Uterus (tissue), 2 donors: ENCODE measurements at regions not wholly inside any gene's neighbourhood (a gene's known extent, or its start where the extent isn't known, plus 50 kb on each side); places are given as distances from the start of the nearest gene placed in this dataset.

Experiments
- POLR2A ChIP-seq, 2 donors: fragments of 450-650 bp; IDR thresholded peaks; one replicate each; pipeline ENCODE4 v1.6.1; 2016; ENCODE audit warnings: antibody characterized with exemption in 2 of 2, mild to moderate bottlenecking in 1 of 2, moderate library complexity in 1 of 2
- TF ChIP-seq, protein P1 (sequence below), 4 experiments: fragments of 200-600 bp in 2 of 4; fragments of 450-650 bp in 2 of 4; sonication (generic) in 2 of 4; IDR thresholded peaks; one replicate each; pipeline ENCODE4 v1.5.1; 2016 to 2019; ENCODE audit warnings: antibody characterized with exemption in 4 of 4, mild to moderate bottlenecking in 2 of 4, moderate library complexity in 1 of 4

DNA sequence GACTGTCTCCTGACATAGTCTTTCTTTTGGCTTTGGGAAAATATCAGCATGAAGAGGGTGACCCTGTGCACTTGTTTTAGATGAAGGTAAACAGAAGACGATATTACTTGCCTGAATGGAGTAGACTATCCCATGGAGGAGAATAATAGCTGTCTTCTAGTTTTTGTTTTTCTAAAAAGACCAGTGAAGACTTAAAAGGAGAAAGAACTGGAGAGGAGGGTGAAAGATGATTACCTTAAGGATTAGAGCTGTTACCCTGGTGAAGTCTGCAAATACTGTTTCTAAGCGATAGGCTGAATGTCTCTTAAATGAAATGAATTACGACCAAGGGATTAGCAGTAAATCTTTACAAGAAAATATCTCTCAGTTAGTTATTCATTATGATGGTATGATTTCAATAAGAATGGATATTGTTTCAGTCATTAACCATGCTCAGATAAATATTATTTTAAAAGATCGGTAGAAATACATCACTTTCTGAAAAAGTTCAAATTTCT lies 255.6 kb upstream of the FERD3L start:
- TF ChIP-seq, protein P1, sequence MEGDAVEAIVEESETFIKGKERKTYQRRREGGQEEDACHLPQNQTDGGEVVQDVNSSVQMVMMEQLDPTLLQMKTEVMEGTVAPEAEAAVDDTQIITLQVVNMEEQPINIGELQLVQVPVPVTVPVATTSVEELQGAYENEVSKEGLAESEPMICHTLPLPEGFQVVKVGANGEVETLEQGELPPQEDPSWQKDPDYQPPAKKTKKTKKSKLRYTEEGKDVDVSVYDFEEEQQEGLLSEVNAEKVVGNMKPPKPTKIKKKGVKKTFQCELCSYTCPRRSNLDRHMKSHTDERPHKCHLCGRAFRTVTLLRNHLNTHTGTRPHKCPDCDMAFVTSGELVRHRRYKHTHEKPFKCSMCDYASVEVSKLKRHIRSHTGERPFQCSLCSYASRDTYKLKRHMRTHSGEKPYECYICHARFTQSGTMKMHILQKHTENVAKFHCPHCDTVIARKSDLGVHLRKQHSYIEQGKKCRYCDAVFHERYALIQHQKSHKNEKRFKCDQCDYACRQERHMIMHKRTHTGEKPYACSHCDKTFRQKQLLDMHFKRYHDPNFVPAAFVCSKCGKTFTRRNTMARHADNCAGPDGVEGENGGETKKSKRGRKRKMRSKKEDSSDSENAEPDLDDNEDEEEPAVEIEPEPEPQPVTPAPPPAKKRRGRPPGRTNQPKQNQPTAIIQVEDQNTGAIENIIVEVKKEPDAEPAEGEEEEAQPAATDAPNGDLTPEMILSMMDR (IDR thresholded peaks at IDR 0.05), result no peak
- TF ChIP-seq POLR2A (IDR thresholded peaks at IDR 0.05), result no peak
